ENCODE measurements at regions not wholly inside any gene's neighbourhood (a gene's known extent, or its start where the extent isn't known, plus 50 kb on each side); places are given as distances from the start of the nearest gene placed in this dataset.
A peak's percentile ranks its signal among the peaks of the same experiment; 100 is the strongest.

DNA sequence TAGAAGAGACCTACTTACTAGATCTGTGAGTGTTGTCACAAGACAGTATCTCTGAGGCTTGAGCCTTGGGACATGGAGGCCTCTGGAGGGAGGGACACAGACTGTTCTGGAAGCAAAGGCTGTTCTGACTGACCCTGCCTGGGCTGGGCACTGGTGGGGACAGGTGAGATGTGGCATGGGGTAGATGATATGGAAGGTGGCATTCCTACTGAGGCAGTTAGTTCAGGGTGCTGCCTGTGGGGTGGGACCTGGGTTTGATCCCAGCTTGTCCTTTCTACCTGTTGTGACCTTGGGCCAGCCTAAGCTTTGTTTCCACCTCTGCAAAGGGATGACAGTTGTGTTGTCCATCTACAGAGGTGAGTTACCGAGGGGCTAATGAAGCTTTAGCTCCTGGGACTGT, 140.2 kb downstream of the C9orf50 start:
- DNase-seq (ENCODE audit: low read depth) = no peak
- TF ChIP-seq, protein P1, sequence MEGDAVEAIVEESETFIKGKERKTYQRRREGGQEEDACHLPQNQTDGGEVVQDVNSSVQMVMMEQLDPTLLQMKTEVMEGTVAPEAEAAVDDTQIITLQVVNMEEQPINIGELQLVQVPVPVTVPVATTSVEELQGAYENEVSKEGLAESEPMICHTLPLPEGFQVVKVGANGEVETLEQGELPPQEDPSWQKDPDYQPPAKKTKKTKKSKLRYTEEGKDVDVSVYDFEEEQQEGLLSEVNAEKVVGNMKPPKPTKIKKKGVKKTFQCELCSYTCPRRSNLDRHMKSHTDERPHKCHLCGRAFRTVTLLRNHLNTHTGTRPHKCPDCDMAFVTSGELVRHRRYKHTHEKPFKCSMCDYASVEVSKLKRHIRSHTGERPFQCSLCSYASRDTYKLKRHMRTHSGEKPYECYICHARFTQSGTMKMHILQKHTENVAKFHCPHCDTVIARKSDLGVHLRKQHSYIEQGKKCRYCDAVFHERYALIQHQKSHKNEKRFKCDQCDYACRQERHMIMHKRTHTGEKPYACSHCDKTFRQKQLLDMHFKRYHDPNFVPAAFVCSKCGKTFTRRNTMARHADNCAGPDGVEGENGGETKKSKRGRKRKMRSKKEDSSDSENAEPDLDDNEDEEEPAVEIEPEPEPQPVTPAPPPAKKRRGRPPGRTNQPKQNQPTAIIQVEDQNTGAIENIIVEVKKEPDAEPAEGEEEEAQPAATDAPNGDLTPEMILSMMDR (conservative IDR thresholded peaks at IDR 0.05; ENCODE audit: low read length) = no peak
- no peak overlapping the region for H3K4me3 ChIP-seq (ENCODE audit: low read length)

DNA sequence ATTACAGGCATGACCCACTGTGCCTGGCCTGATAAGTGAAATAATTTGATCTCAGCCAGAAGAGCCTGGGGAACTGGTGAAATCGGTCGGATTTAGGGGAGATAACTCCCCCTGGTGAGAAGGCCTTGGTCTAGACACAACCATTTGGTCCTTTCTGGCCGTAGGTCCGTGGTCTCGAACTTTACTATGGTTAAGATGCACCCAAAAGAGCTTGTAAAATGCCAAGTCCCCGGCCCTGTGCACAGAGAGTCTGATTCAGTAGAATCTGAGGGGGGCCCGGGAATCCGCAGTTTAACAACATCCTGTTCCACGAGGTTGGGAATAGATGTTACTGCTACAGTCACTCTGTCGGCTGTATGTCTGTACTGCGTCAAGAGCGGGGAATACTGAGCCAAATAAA, 140.7 kb downstream of the C9orf50 start:
- peak; percentile 49 for DNase-seq (ENCODE audit: low read depth)
- TF ChIP-seq, protein P1 (conservative IDR thresholded peaks at IDR 0.05; ENCODE audit: low read length) = peak; percentile 29
- H3K4me3 ChIP-seq (ENCODE audit: low read length) = no peak overlapping the region

DNA sequence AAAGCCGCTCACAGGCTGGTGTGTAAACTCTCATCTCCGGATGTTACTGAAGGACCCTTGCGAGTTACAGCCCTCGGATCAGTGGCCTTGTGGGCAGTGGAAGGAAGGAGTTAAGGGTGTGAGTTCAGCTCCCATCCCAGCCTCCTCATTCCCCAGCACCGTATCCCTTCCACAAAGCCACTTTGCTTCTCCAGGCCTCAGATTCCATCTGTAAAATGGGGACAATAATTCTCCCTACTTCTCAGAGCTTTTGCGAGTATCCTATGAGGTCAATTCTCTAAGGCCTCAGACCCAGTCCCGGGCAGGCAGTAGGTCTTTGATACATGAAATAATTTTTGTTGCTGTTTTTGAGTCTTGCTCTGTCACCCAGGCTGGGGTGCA, 141.3 kb downstream of the C9orf50 start:
- no peak for DNase-seq (ENCODE audit: low read depth)
- no peak overlapping the region for H3K4me3 ChIP-seq (ENCODE audit: low read length)
- TF ChIP-seq, protein P1 (conservative IDR thresholded peaks at IDR 0.05; ENCODE audit: low read length) = no peak

DNA sequence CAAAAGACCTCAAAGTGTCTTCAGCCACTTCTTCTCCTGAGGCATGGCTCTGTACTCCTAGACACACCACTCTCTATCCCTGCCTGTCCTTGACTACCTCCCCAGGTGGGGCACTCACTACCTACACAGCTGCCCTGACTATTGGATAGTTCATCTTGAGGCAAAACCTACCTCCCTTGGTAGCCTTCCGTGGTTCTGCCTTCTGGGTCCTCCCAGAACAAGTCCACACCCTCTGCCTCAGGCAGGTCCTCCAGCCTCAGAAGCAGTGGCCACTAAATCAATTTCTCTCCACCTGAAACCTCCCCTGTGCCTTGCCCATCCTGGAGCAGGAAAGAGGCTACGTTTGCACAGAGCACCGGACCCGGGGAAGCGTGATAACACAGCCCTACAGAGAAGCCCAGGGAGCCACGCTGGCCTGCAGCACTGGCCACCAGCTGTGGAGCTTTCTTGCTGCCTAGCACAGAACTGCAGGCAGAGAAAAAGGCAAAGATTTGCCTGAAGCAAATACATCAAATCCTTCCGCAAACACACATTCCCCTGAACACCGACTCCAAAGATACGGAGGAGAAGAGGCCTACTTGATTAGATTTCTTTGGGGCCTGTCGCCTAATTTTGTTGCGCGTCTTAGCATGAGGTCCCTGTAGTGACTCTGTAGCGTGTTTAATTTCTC, 141.8 kb downstream of the C9orf50 start:
- H3K4me3 ChIP-seq (ENCODE audit: low read length) = no peak overlapping the region
- TF ChIP-seq, protein P1 (conservative IDR thresholded peaks at IDR 0.05; ENCODE audit: low read length) = no peak
- DNase-seq (ENCODE audit: low read depth) = no peak

DNA sequence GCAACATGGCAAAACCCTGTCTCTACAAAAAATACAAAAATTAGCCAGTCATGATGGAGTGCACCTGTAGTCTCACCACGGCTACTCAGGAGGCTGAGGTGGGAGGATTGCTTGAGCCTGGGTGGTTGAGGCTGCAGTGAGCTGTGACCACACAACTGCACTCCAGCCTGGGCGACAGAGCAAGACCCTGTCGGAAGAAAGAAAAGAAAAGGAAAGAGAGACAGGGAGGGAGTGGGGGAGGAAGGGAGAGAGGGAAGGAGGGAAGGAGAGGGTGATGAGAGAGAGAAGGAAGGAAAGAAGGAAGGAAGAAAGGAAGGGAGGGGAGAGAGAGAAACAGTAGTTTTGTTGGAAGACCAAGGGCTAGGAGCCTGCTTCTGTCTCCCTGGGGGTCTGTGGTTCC, 142.4 kb downstream of the C9orf50 start:
- H3K4me3 ChIP-seq (ENCODE audit: low read length) = no peak overlapping the region
- no peak for DNase-seq (ENCODE audit: low read depth)
- TF ChIP-seq, protein P1 (conservative IDR thresholded peaks at IDR 0.05; ENCODE audit: low read length) = no peak

DNA sequence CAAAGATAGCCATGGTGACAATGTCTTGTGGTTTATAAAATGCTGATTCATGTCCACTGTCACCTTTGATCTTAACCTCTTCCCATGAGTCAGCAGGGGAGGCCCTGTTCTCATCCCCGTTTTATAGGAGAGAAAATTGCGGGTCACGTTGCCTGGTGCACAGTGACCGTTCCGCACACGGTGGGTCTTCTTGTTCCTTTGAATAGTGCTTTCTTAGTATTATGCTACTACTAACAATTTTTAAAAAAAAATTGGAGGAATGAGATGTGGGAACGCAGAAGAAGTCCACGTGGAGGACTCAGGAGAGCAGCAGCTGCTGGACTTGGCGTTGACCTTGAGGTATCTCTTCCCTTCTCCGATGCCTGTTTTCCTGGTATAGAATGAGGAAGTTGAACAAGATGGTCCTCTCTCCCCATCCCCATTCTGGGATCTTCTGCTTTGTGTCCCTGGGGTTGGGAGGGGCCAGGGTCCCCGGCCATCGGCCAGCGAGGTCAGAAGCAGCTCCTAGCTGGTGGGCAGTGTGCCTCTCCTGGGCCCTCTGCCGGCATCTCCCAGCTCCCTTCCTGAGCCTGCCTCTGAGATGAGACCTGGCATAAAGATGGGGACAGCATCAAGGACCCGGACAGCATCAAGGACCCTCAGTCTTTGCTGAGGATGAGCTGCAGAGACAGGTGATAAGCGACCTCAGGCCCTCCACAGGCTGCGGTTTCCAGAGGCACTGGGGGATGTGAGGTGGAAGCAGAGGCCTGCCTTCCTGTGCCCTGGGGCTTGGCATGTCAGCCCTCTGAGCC, 143.9 kb downstream of the C9orf50 start:
- no peak overlapping the region for H3K4me3 ChIP-seq (ENCODE audit: low read length)
- TF ChIP-seq, protein P1 (conservative IDR thresholded peaks at IDR 0.05; ENCODE audit: low read length) = no peak
- DNase-seq (ENCODE audit: low read depth) = no peak
